ENCODE measurements at regions not wholly inside any gene's neighbourhood (a gene's known extent, or its start where the extent isn't known, plus 50 kb on each side); places are given as distances from the start of the nearest gene placed in this dataset.

DNA sequence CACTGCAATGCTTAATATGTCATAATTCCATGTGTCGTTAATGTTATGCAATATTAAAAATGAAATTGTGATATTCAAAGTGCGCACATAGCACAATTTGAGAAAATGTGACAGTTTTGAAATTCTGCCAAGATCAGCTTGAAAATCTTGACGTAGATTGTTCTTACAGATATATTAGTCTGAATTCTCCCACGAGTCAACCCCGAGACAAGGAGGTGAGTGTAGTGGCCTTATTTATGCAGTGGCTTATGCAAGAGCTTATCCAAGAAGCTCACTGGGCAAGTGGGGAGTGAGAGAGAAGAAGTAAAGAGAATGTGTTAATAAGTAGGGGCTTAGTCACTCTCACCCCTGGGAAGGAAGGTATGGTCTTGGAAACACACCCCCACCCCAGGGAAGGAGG is 286.1 kb upstream of the STS start:
- DNase-seq (no peak), ATAC-seq (ENCODE audit: low read depth) (no peak)
- TF ChIP-seq EZH2 (IDR thresholded peaks at IDR 0.05; ENCODE audit: borderline replicate concordance, insufficient read depth, low read depth, low read length, poor library complexity, severe bottlenecking), result no peak
- TF ChIP-seq, protein P1, sequence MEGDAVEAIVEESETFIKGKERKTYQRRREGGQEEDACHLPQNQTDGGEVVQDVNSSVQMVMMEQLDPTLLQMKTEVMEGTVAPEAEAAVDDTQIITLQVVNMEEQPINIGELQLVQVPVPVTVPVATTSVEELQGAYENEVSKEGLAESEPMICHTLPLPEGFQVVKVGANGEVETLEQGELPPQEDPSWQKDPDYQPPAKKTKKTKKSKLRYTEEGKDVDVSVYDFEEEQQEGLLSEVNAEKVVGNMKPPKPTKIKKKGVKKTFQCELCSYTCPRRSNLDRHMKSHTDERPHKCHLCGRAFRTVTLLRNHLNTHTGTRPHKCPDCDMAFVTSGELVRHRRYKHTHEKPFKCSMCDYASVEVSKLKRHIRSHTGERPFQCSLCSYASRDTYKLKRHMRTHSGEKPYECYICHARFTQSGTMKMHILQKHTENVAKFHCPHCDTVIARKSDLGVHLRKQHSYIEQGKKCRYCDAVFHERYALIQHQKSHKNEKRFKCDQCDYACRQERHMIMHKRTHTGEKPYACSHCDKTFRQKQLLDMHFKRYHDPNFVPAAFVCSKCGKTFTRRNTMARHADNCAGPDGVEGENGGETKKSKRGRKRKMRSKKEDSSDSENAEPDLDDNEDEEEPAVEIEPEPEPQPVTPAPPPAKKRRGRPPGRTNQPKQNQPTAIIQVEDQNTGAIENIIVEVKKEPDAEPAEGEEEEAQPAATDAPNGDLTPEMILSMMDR (IDR thresholded peaks at IDR 0.05), result no peak
- Histone ChIP-seq H2AFZ (ENCODE audit: insufficient read depth, low read depth, low read length, poor library complexity, severe bottlenecking) (no peak overlapping the region), H3K36me3 (replicated peaks in 1 of 2; ENCODE audit: control extremely low read depth in 1 of 2, control insufficient read depth in 1 of 2, extremely low read depth in 1 of 2, insufficient read depth in 2 of 2, low read length in 1 of 2) (no peaks in the 10 kb centered on the region), H3K4me1 (ENCODE audit: control insufficient read depth in 2 of 2, insufficient read depth in 2 of 2, low read length in 2 of 2) (no peaks in the 10 kb centered on the region), H3K4me2 (replicated peaks; ENCODE audit: low read depth, low read length, poor library complexity, severe bottlenecking) (no peak overlapping the region), H3K27ac (ENCODE audit: low read length in 2 of 2) (no peak overlapping the region), H3K9ac (ENCODE audit: low read length) (no peak overlapping the region), H3K79me2 (ENCODE audit: control insufficient read depth, insufficient read depth, low read length) (no peaks in the 10 kb centered on the region), H4K20me1 (ENCODE audit: control insufficient read depth, insufficient read depth, low read length, poor library complexity, severe bottlenecking) (no peaks in the 10 kb centered on the region), H3K4me3 (ENCODE audit: control extremely low read depth in 1 of 5, extremely low read depth in 1 of 5, insufficient read depth in 1 of 5, low read depth in 2 of 5, low read length in 4 of 5) (no peak overlapping the region), H3K27me3 (replicated peaks in 1 of 4; ENCODE audit: control extremely low read depth in 1 of 4, control insufficient read depth in 3 of 4, insufficient read depth in 4 of 4, low read length in 3 of 4) (no peaks in the 10 kb centered on the region), H3K9me3 (ENCODE audit: control extremely low read depth in 1 of 3, control insufficient read depth in 2 of 3, insufficient read depth in 1 of 3, low read length in 2 of 3) (peaks cover 0 to 3% (median 0%) of the 10 kb centered on the region in 3 donors)
- POLR2A ChIA-PET, result no interaction called here
- Mint-ChIP-seq H3K9me3 (ENCODE audit: insufficient read depth) (no peaks in the 10 kb centered on the region), H3K4me3 (no peak overlapping the region), H3K27me3 (no peaks in the 10 kb centered on the region), H3K27ac (no peak overlapping the region), H3K4me1 (no peaks in the 10 kb centered on the region)
- CTCF ChIA-PET, result no interaction called here
- intact Hi-C loops (cut with micrococcal nuclease), result no loop called here
- 97% methylated on average over 4 of the region's 5 CpGs for WGBS (ENCODE audit: insufficient coverage)

DNA sequence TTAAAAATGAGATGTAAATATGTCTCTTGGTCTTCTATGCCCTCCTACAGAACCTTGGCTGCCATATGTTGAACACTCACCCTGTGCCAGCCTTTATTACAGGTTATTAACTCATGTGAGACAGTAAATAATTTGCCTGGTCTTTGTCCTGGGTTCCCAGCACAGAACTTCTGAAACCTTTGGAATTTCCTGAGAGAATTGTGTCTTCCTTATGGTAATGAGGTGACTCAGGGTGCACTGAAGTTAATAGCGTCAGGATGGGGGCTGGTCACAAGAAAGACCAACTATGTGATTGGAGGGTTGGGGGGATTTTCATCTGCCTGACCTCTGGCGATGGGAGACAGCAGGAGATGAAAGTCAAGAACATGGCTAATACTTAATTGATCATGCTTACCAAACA is 289.8 kb upstream of the STS start:
- peaks cover 10% of the 10 kb centered on the region for H3K4me1 Mint-ChIP-seq
- TF ChIP-seq EZH2 (IDR thresholded peaks at IDR 0.05; ENCODE audit: borderline replicate concordance, insufficient read depth, low read depth, low read length, poor library complexity, severe bottlenecking), result no peak
- TF ChIP-seq, protein P1 (IDR thresholded peaks at IDR 0.05), result no peak
- H3K27ac Mint-ChIP-seq, result no peak overlapping the region
- no peak overlapping the region for H3K4me2 ChIP-seq (replicated peaks; ENCODE audit: low read depth, low read length, poor library complexity, severe bottlenecking)
- no peaks in the 10 kb centered on the region for H3K36me3 ChIP-seq (replicated peaks in 1 of 2; ENCODE audit: control extremely low read depth in 1 of 2, control insufficient read depth in 1 of 2, extremely low read depth in 1 of 2, insufficient read depth in 2 of 2, low read length in 1 of 2)
- ChIA-PET POLR2A (no interaction called here), CTCF (interaction anchor here (0.7 kb wide), 1 partner anchor 89 kb away, joined by 3 read pairs; no protein-coding TSS in a partner anchor)
- H3K4me1 ChIP-seq (ENCODE audit: control insufficient read depth in 2 of 2, insufficient read depth in 2 of 2, low read length in 2 of 2), result no peaks in the 10 kb centered on the region
- H3K27me3 Mint-ChIP-seq, result no peaks in the 10 kb centered on the region
- no peaks in the 10 kb centered on the region for H3K79me2 ChIP-seq (ENCODE audit: control insufficient read depth, insufficient read depth, low read length)
- no peaks in the 10 kb centered on the region for H3K9me3 Mint-ChIP-seq (ENCODE audit: insufficient read depth)
- DNase-seq (no peak), ATAC-seq (ENCODE audit: low read depth) (no peak)
- peaks cover 0 to 3% (median 0%) of the 10 kb centered on the region in 3 donors for H3K9me3 ChIP-seq (ENCODE audit: control extremely low read depth in 1 of 3, control insufficient read depth in 2 of 3, insufficient read depth in 1 of 3, low read length in 2 of 3)
- no peak overlapping the region for H3K9ac ChIP-seq (ENCODE audit: low read length)
- no peak overlapping the region for H3K27ac ChIP-seq (ENCODE audit: low read length in 2 of 2)
- H3K4me3 ChIP-seq (ENCODE audit: control extremely low read depth in 1 of 5, extremely low read depth in 1 of 5, insufficient read depth in 1 of 5, low read depth in 2 of 5, low read length in 4 of 5), result no peak overlapping the region
- intact Hi-C loops (cut with micrococcal nuclease), result no loop called here
- H3K4me3 Mint-ChIP-seq, result no peak overlapping the region
- no peaks in the 10 kb centered on the region for H3K27me3 ChIP-seq (replicated peaks in 1 of 4; ENCODE audit: control extremely low read depth in 1 of 4, control insufficient read depth in 3 of 4, insufficient read depth in 4 of 4, low read length in 3 of 4)
- WGBS (ENCODE audit: insufficient coverage), result no CpG with 5 or more reads among the region's 2 CpGs
- no peaks in the 10 kb centered on the region for H4K20me1 ChIP-seq (ENCODE audit: control insufficient read depth, insufficient read depth, low read length, poor library complexity, severe bottlenecking)
- H2AFZ ChIP-seq (ENCODE audit: insufficient read depth, low read depth, low read length, poor library complexity, severe bottlenecking), result no peak overlapping the region

Data from B cell (primary cell).